Stimulated activated naive CD8-positive, alpha-beta T cell treated with anti-CD3 and anti-CD28 coated beads, Interleukin-15, Interleukin-2, amounts not matched to agents 100 ng/mL and 50 ng/mL, for 24 hours (primary cell): ENCODE measurements at regions not wholly inside any gene's neighbourhood (a gene's known extent, or its start where the extent isn't known, plus 50 kb on each side); places are given as distances from the start of the nearest gene placed in this dataset.

ENCODE experiments used
- H3K27ac Mint-ChIP-seq: one replicate; pipeline ENCODE4 v1.8.0; 2021; ENCODE audit warnings: mild to moderate bottlenecking, mixed read lengths
- H3K27me3 Mint-ChIP-seq: one replicate; pipeline ENCODE4 v1.8.0; 2021; ENCODE audit warnings: mixed read lengths
- H3K36me3 Mint-ChIP-seq: one replicate; pipeline ENCODE4 v1.8.0; 2021; ENCODE audit warnings: low read depth, mixed read lengths
- H3K4me1 Mint-ChIP-seq: one replicate; pipeline ENCODE4 v1.8.0; 2021; ENCODE audit warnings: low read depth, mixed read lengths
- H3K4me3 Mint-ChIP-seq: one replicate; pipeline ENCODE4 v1.8.0; 2021; ENCODE audit warnings: mild to moderate bottlenecking, mixed read lengths
- H3K9me3 Mint-ChIP-seq: one replicate; pipeline ENCODE4 v1.8.0; 2021; ENCODE audit warnings: mixed read lengths

DNA sequence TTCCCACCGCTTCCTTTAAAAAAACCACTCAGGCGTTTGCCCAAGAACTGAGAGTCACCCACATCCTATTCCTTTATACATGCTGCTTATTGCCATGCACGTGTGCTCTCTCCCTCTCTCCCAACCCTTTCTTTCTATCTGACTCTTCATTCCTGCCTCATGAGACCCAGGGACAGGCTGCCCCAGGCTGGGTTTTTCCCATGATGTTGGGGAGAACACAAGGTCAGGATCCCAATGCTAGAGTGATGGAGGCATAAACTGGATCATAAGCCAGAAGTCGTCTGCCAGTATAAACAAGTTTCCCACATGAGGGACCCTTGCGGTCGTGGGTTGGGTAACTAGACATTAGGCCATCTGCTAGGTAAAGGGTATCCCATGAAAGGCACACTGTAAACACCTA, 64.9 kb downstream of the CD2 start:
- H3K4me3 Mint-ChIP-seq, result no peak overlapping the region
- no peaks in the 10 kb centered on the region for H3K27me3 Mint-ChIP-seq
- peaks cover 8% of the 10 kb centered on the region for H3K36me3 Mint-ChIP-seq
- H3K27ac Mint-ChIP-seq, result peak overlapping the region; percentile 69
- peaks cover 52% of the 10 kb centered on the region for H3K4me1 Mint-ChIP-seq
- H3K9me3 Mint-ChIP-seq, result peaks cover under 1% of the 10 kb centered on the region

DNA sequence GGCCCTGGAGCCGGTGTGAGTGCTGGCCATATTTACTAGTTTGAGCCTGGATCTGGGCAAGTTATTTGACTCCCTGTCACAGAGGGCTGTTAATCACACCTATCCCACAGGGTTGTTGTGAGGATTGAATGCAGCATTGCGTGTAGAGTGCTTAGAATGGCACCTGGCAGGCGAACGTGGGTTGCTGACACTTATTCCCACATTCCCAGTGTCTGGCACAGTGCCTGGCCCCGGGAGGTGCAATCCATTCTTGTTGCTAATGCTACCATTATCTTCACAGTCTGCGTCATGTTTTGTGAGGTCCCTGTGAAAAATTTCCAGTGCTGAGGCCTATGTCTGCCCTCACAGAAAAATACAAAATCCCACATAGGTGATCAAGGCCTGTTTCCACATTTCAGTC, 66.1 kb downstream of the CD2 start:
- Mint-ChIP-seq H3K36me3 (no peaks in the 10 kb centered on the region), H3K4me1 (peaks cover 52% of the 10 kb centered on the region), H3K27ac (no peak overlapping the region), H3K4me3 (no peak overlapping the region), H3K27me3 (no peaks in the 10 kb centered on the region), H3K9me3 (no peaks in the 10 kb centered on the region)

DNA sequence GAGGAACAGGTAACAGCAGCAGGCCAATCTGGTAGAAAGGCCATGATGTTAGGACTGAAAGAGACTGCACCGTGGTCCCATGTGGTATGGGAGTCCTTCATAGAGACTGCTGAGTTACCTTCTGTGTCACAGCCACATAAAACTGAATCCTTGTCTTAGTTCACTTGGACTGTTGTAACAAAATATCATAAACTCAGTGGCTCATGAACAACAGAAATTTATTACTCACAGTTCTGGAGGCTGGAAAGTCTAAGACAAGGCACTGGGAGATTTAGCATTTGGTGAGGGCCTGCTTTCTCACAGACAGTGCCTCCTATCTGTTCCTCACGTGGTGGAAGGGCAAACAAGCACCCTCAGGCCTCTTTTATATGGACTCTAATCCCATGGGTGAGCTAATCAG, 67.5 kb downstream of the CD2 start:
- Mint-ChIP-seq H3K27me3 (no peaks in the 10 kb centered on the region), H3K4me1 (peaks cover 52% of the 10 kb centered on the region), H3K27ac (no peak overlapping the region), H3K4me3 (no peak overlapping the region), H3K36me3 (no peaks in the 10 kb centered on the region), H3K9me3 (no peaks in the 10 kb centered on the region)

DNA sequence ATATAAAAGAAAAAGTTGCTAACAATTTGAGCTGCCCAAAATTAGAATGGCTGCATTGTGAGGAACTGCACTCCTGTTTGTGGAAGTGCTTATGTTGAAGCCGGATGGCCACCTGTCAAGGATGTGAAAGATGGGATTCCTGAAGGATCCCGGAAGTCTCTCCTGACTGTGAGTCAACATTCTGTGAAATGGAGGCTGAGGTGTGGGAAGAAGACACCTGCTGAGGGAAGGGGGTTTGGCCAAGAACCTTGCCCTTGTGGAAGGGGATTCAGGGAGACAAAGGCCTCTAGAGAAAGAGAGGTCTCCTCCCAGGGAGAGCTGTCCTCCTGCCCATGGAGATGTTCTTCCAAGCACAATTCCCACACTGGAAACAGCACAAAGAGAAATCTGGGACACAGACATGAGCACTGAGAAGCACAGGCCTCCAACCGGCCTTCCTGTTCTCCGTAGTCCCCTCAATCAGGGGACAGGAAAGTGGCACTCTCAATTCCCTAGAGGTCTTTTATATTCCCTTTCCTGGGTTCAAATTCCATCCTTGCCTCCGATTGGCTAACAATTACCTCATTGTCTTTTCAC, 70.5 kb downstream of the CD2 start:
- Mint-ChIP-seq H3K27ac (peak overlapping the region; percentile 47), H3K4me3 (no peak overlapping the region), H3K9me3 (peaks cover 8% of the 10 kb centered on the region), H3K36me3 (peaks cover 4% of the 10 kb centered on the region), H3K4me1 (peaks cover 55% of the 10 kb centered on the region), H3K27me3 (no peaks in the 10 kb centered on the region)

DNA sequence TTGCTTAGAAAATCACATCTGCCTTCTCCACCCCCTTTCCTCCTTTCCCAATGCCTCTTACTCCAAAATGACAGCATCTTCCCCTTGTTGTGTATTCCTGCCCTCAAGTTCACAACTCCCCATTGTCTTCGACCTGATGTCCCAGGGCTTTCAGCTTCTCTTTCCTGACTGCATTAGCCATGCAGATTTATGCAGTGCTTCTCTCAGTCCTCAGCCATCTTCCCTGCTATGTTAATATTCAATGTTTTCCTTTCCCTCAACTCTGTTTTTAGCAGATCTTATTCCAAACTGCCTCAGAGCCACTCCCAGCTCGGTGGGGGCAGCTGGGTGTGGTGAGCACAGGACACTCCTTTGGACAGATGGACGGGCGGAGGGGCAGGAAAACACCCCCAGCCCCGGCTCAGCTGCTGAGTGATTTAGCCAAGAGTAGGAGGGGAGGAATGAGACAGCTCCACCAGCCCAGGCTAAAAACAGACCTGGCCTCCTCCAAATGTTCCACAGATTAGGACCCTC, 71.0 kb downstream of the CD2 start:
- H3K4me3 Mint-ChIP-seq, result peak overlapping the region; percentile 80
- peak overlapping the region; percentile 96 for H3K27ac Mint-ChIP-seq
- H3K9me3 Mint-ChIP-seq, result peaks cover 8% of the 10 kb centered on the region
- H3K4me1 Mint-ChIP-seq, result peaks cover 60% of the 10 kb centered on the region
- no peaks in the 10 kb centered on the region for H3K27me3 Mint-ChIP-seq
- peaks cover 4% of the 10 kb centered on the region for H3K36me3 Mint-ChIP-seq

DNA sequence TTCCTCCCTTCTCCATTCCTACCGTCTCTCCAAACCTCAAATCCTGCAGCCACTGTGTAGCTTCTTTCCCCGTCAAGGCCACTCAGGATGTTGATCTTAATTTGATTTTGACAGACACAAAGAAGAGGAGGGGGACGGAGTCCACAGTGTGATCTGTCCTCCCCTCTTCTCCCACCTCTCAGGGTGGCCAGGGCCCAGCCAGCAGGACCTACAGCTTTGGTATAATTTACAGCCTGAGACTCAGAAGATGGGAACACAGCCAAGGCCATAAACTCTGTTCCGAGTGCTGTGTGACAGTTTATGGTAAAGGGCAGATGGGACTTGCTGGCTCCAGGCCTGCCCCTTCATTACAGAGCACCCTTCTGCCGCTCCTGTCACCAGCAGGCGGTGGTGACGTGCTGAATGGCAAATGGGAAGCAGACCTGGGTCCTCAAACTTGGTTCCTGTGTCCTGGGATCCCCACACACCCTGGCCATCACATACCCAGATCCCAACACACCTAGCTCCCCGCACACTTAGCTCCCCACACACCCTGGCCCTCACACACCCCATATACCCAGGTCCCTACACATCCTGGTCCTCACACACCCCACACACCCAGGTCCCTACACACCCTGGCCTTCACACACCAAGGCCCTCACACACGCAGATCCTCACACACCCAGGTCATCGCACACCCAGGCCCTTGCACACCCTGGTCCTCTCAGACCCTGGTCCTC, 71.6 kb downstream of the CD2 start:
- no peaks in the 10 kb centered on the region for H3K27me3 Mint-ChIP-seq

DNA sequence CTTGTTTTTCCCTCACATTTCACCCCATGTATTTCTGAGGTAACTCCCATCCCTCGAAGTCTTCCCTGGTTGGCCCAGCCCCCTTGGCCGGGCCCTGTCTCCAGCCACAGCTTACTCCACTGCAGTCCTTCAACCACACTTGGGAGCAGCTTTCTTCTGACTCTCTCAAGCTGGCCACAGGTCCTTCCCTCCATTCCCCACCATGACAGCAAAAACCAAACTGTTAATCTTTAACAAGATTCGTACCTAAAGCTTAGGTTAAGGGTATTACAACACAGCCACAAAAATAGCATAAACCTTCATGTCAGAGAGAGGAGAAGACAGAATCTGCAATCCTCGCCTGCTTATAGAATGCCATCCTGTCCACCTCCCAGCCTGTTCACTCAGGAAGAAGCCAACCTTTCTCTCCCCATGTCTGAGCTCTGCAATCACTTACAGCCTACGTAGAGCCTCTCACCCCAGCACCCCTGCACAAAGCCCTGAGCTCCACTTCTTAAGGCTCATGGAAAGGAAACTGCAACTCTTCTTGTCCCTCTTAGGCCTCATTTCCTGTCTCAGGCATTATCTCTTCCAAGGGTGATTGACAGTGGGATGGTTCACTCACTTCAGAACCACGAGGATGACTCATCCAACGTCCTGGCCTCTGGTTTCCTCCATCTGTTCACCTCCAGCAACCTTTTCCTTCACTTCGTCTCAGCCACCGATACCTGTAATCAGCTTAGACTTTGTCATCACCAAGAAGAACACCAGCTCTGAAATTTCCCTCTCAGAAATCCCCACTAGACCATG, 72.8 kb downstream of the CD2 start:
- peaks cover 8% of the 10 kb centered on the region for H3K9me3 Mint-ChIP-seq
- peak overlapping the region; percentile 96 for H3K27ac Mint-ChIP-seq
- H3K4me3 Mint-ChIP-seq, result peak overlapping the region; percentile 80
- H3K36me3 Mint-ChIP-seq, result peaks cover 4% of the 10 kb centered on the region
- peaks cover 70% of the 10 kb centered on the region for H3K4me1 Mint-ChIP-seq
- H3K27me3 Mint-ChIP-seq, result no peaks in the 10 kb centered on the region

More for the DNA sequence above, 71.6 kb downstream of the CD2 start:
- peaks cover 4% of the 10 kb centered on the region for H3K36me3 Mint-ChIP-seq
- H3K4me3 Mint-ChIP-seq, result peak overlapping the region; percentile 80
- H3K27ac Mint-ChIP-seq, result peak overlapping the region; percentile 96
- peaks cover 8% of the 10 kb centered on the region for H3K9me3 Mint-ChIP-seq
- H3K4me1 Mint-ChIP-seq, result peaks cover 66% of the 10 kb centered on the region

DNA sequence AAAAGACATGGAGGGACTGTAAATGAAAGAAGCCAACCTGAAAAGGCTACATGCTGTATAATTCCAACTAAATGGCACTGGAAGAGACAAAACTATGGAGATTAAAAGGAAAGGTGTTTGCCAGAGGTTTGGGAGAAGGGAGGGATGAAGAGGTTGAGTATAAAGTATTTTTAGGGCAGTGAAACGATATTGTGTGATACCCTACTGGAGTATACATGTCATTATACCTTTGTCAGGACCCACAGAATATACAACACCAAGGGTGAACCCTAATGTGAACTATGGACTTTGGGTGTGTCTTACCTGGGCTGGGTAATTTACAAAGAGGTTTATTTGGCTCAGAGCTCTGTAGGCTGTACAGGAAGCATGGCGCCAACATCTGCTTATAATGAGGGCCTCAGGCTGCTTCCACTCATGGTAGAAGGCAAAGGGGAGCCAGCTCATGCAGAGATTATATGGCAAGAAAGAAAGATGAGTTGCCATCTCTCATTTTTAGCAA, 73.4 kb downstream of the CD2 start:
- peak overlapping the region; percentile 96 for H3K27ac Mint-ChIP-seq
- H3K4me1 Mint-ChIP-seq, result peaks cover 70% of the 10 kb centered on the region
- H3K4me3 Mint-ChIP-seq, result peak overlapping the region; percentile 80
- H3K27me3 Mint-ChIP-seq, result no peaks in the 10 kb centered on the region
- peaks cover 8% of the 10 kb centered on the region for H3K9me3 Mint-ChIP-seq
- H3K36me3 Mint-ChIP-seq, result peaks cover 4% of the 10 kb centered on the region

DNA sequence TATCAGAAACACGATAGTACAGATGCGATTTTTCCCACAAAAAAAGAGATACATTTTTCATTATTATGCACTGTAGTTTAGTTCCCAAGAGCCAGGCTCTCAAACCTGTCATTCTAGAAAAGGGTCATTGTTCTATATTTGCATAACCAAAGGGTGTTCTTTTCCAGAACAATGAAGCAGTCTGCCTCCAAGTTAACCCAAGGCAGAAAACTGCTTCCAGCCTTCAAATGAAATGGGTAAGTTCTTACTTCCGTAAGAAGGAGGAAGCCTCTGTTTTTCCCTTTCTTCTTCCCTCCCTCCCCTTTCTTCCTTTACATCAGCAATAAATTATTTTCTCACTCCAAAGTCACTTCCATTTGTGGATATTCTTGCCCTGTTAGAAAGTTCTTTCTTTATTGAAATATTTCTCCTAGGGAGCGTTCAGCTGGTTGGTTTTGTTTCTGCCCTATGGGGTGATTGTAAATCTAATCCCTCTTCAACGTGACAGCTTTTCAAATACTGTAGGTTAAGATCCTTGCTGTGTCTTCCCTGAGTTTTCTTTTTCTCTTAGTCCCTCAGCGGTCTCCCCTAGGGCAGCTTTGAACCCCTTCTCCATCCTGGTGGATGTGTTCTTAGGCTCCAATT, 77.3 kb upstream of the PTGFRN start:
- Mint-ChIP-seq H3K27me3 (no peaks in the 10 kb centered on the region), H3K36me3 (peaks cover 2% of the 10 kb centered on the region), H3K9me3 (peaks cover 14% of the 10 kb centered on the region), H3K27ac (no peak overlapping the region), H3K4me3 (no peak overlapping the region), H3K4me1 (peaks cover 36% of the 10 kb centered on the region)

DNA sequence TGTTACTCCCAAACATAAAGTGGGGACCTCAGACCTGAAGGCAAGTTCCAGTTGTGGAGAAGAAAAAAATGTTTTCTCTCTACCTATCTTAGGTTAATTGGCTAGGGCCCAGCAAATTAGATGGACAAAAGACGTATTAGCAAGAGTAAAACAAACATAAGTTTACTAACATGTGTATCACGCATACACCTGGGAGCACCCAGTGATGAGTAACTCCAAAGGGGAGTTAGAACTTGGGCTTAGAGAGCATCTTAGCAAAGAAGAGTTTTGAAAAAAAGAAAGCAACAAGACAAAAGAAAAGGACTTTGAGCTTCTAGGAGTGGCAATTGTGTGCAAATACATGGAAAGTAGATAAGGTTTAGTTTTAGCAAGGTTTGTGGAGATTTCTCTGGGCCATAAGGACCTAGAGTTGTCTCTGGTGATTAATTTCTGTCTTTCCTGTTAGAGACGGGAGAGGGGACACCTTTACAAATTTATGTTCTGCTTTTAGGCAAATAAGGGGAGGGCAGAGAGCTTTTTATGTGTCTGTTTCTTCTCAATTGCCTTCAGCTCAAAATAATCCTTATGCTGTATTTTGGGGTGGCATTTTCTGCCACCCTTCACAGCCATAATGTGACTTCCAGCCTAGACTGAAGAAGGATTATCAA, 76.7 kb upstream of the PTGFRN start:
- no peaks in the 10 kb centered on the region for H3K36me3 Mint-ChIP-seq
- no peak overlapping the region for H3K4me3 Mint-ChIP-seq
- H3K27me3 Mint-ChIP-seq, result no peaks in the 10 kb centered on the region
- no peak overlapping the region for H3K27ac Mint-ChIP-seq
- peaks cover 11% of the 10 kb centered on the region for H3K9me3 Mint-ChIP-seq
- peaks cover 30% of the 10 kb centered on the region for H3K4me1 Mint-ChIP-seq

DNA sequence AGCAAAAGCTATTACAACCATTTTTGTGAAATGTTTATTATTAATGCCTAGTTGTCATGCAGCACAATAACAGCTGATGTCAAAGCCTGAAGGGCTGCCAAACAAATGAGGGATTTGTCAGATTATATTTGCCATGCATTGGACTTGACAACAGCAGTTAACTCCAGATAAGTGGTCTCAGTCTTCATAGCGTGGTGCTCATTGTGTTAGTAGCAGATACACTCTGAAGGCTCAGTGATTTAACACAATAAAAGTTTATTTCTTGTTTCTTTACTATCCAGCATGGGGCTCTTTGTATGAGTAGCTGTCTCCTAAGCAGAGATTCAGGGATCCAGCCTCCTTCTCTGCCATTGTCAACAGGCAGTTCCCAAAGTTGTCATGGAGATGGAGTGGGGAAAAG, 76.0 kb upstream of the PTGFRN start:
- no peak overlapping the region for H3K4me3 Mint-ChIP-seq
- peaks cover 24% of the 10 kb centered on the region for H3K4me1 Mint-ChIP-seq
- no peaks in the 10 kb centered on the region for H3K27me3 Mint-ChIP-seq
- H3K9me3 Mint-ChIP-seq, result peaks cover 11% of the 10 kb centered on the region
- H3K27ac Mint-ChIP-seq, result no peak overlapping the region
- H3K36me3 Mint-ChIP-seq, result no peaks in the 10 kb centered on the region

DNA sequence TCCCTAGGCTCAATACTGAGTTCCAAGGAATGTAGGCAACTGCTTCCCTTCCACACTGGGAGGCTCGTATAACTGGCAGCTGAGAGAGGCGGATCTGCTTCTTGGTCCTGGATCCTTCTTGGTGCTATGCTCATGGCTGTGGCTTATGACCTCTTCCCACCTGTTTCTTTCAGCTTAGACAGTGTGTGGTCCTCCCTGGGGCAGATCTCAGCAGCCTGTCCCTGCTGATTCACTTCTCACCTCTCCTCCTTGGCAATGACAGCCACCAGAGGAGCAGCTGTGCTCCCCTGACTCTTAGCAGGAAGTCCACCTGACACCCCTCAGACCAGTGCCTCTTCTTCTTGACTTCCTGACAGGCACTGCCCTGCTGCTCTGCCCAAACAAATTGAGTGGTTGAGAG, 75.1 kb upstream of the PTGFRN start:
- Mint-ChIP-seq H3K36me3 (no peaks in the 10 kb centered on the region), H3K27ac (no peak overlapping the region), H3K9me3 (peaks cover 8% of the 10 kb centered on the region), H3K27me3 (no peaks in the 10 kb centered on the region), H3K4me3 (no peak overlapping the region), H3K4me1 (peaks cover 17% of the 10 kb centered on the region)

DNA sequence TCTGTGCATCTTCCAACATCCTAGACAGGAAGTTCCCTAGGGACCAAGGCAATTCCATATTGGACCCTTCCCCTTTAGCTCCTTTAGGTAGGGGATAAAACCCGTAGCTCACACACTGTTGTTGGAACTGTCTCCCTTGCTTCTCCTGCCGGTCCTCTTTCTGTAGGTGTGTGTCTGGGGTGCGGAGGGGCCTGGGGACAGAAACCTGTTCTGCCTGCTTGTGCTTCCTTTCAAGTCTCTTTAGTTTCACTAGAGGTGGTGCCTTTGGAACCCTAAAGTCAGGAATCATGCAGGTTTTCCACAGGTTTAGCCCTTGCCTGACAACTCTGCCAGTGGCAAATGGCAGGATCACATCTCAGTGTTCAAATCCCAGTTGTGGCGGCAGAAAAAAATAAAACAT, 74.6 kb upstream of the PTGFRN start:
- Mint-ChIP-seq H3K4me3 (no peak overlapping the region), H3K9me3 (peaks cover 8% of the 10 kb centered on the region), H3K27ac (no peak overlapping the region), H3K36me3 (no peaks in the 10 kb centered on the region), H3K27me3 (no peaks in the 10 kb centered on the region), H3K4me1 (peaks cover 12% of the 10 kb centered on the region)

DNA sequence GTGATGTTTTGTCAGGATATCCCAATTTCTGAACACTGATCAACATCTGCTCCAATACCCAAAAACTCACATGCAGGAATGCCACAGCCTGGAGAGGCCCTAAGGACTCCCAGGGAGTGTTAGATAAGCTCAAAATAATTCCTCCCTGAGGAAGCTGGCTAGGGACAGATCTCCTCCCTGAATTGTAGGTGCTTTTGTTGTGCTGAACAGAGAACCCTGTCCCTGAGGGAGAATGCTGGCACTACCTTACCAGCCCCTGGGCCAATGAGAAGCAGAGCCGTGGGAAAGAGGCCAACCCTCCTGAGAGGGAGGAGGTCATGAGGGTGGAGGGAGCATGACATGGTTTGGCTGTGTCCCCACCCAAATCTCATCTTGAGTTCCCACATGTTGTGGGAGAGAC, 73.6 kb upstream of the PTGFRN start:
- Mint-ChIP-seq H3K27me3 (no peaks in the 10 kb centered on the region), H3K4me3 (no peak overlapping the region), H3K36me3 (no peaks in the 10 kb centered on the region), H3K27ac (no peak overlapping the region), H3K9me3 (peaks cover 8% of the 10 kb centered on the region), H3K4me1 (peaks cover 3% of the 10 kb centered on the region)
